HG03280 (cell line): ENCODE measurements at regions not wholly inside any gene's neighbourhood (a gene's known extent, or its start where the extent isn't known, plus 50 kb on each side); places are given as distances from the start of the nearest gene placed in this dataset.

Experiments
- ATAC-seq: cut with Tn5 transposase; IDR thresholded peaks from one replicate; pipeline ENCODE4 v1.9.1; 2021; ENCODE audit warnings: mild to moderate bottlenecking, moderate library complexity; ENCODE audit not compliant: unreplicated experiment

- no peak for ATAC-seq
Observed at GRCh38 chr13:109671919-109672318, 114.5 kb downstream of the IRS2 start.

- ATAC-seq: no peak
Observed at GRCh38 chr13:109670776-109671175, 115.6 kb downstream of the IRS2 start.

GRCh38 chr13:109669956-109670355, 116.4 kb downstream of the IRS2 start:
- no peak for ATAC-seq

GRCh38 chr13:109669234-109669612, 117.2 kb downstream of the IRS2 start:
- no peak for ATAC-seq

- ATAC-seq: no peak
Observed at GRCh38 chr13:109668433-109669233, 117.8 kb downstream of the IRS2 start.

GRCh38 chr13:109667807-109668291, 118.5 kb downstream of the IRS2 start:
- ATAC-seq: no peak

GRCh38 chr13:109667056-109667455, 119.3 kb downstream of the IRS2 start:
- ATAC-seq: no peak

- ATAC-seq: no peak
Observed at GRCh38 chr13:109666656-109667055, 119.7 kb downstream of the IRS2 start.

- no peak for ATAC-seq
Observed at GRCh38 chr13:109665781-109666249, 120.6 kb downstream of the IRS2 start.

- ATAC-seq: no peak
Observed at GRCh38 chr13:109665240-109665639, 121.1 kb downstream of the IRS2 start.

- ATAC-seq: no peak
Observed at GRCh38 chr13:109657395-109657794, 129.0 kb downstream of the IRS2 start.

GRCh38 chr13:109656206-109656605, 130.2 kb downstream of the IRS2 start:
- ATAC-seq: no peak

GRCh38 chr13:109655611-109656010, 130.8 kb downstream of the IRS2 start:
- no peak for ATAC-seq

- ATAC-seq: no peak
Observed at GRCh38 chr13:109655206-109655600, 131.2 kb downstream of the IRS2 start.

GRCh38 chr13:109654341-109655205, 131.8 kb downstream of the IRS2 start:
- no peak for ATAC-seq

GRCh38 chr13:109652531-109652930, 133.9 kb downstream of the IRS2 start:
- no peak for ATAC-seq

- ATAC-seq: no peak
Observed at GRCh38 chr13:109651854-109652253, 134.5 kb downstream of the IRS2 start.

- ATAC-seq: no peak
Observed at GRCh38 chr13:109651311-109651710, 135.1 kb downstream of the IRS2 start.

GRCh38 chr13:109650861-109651260, 135.5 kb downstream of the IRS2 start:
- ATAC-seq: no peak

GRCh38 chr13:109649713-109650112, 136.7 kb downstream of the IRS2 start:
- ATAC-seq: no peak

- no peak for ATAC-seq
Observed at GRCh38 chr13:109647699-109648098, 138.7 kb downstream of the IRS2 start.

- no peak for ATAC-seq
Observed at GRCh38 chr13:109647053-109647452, 139.3 kb downstream of the IRS2 start.
